Activated T-helper 1 cell treated with Interleukin-2 at 50 U/mL for 16 hours (primary cell): ENCODE measurements at regions not wholly inside any gene's neighbourhood (a gene's known extent, or its start where the extent isn't known, plus 50 kb on each side); places are given as distances from the start of the nearest gene placed in this dataset.

Experiments used
- DNase-seq: peaks from one replicate; pipeline ENCODE4 v3.0.0-alpha.2; 2020; ENCODE audit warnings: low read depth

DNA sequence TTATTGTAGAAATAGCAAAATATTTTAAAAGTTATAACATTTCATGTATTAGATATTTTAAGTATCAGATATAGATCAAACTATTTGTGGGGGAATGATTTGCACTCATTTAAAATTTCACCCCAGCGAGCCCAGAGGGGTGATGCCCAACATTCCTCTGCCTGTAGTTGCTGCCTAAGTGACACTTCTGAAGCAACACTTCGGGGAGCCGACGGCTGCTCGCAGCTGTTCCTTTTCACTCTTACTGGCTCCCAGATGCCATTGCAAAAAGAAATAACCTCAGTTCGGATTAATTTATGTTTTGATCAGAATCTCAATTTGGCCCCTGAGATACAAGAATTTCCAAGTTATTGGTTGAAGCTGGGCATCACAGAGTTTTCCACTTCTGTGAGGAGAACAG, 603.8 kb downstream of the PLCL1 start:
- no peak for DNase-seq

DNA sequence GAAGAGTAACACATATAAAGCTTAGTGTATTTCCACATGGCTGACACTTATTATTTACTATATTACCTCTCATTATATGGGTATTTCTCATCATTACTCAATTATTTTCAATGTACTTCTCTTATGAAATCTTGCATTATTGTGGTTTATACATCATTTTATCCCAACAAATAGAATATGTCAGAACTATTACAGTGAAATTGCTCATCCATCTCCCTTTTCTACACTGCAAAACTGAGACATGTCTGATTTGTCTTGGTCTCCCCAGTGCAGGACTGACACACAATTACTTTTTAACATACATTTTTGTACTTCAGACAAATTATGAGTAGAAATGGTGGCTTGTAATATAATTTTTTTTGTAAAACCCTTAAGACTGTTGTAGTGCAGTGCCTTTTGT, 600.9 kb downstream of the PLCL1 start:
- DNase-seq = no peak

DNA sequence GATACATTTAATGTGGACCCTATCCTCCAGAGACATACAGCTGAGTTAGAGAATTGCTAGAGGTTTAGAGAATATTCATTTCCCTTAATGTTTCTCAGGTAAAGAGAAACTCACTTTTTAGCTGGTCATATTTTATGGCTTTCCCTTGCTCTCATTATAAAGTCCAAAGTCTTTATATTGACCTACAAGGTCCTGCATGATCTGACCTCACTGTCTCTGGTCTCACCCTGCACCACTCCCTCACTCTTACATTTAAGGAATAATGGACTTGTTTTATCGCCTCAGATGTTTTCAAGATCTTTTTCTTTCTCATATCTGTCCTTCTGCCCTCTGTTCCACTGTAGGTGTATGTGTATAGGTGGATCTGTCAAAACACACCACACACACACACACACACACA, 597.3 kb downstream of the PLCL1 start:
- no peak for DNase-seq

DNA sequence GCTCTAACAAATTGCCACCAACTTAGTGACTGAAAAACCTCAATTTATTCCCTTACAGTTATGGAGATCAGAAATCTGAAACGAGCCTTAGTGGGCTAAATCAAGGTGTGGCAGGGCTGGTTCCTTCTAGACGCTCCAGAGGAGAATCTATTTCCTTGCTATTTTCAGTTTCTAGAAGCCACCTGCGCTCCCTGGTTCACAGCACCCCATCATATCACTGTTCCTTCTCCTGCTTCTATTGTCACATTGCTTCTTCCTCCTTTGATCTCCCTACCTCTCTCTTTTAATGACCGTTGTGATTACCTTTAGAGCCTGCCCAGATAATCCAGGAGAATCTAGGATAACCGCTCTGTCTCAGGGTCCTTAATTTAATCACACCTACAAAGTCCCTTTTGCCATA, 596.6 kb downstream of the PLCL1 start:
- DNase-seq = no peak

DNA sequence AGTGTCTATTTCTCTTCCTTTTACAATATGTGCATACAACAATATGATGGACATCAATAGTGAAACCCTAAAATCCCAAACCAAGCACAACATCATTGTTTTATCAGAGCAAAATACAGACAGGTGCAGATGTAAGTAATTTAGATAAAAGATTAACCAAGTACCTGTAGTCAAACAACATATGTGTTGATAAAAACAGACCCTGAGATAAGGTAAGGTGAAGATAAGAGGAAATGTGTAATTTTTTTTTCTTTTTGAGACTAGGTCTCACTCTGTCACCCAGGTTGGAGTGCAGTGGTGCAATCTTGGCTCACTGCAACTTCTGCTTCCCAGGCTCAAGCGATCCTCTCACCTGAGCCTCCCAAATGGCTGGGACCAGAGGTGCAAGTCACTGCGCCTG, 589.8 kb downstream of the PLCL1 start:
- no peak for DNase-seq

DNA sequence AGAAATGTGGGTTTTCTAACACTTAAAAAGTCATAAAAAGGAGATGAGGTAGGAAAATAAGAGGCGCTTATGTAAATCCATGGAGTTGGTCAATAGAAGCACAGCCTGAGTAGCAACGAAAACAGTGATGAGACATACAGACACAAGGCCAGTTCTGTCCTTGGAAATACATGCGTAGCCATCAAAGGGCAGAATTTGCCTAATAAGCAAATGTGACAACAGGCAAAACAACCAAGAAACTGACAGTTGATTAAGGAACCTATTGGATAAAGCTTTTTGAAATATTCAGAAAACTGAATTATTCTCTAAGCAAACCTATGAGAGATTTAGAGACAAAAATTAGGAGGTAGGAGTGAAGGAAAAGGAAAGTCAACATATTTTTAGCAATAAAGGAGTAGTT, 586.3 kb downstream of the PLCL1 start:
- DNase-seq = no peak

DNA sequence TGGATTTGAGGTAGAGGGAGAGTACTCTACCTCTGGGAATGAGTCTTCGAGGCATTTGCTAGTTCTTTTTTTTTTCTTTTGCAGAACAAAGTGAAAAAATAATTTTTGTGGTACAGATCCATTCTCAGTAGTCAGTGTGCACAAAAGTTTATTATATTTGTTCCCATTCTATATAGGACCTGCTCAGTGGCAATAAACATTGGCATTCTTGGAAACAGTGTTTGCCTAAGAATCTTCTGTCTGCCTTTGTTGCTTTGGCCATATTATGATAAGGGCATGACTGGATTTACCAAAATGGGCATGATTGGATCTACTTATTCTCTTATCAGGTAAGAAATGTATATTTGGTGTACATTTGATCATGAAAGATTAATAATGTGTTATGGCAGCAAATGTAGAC, 583.3 kb downstream of the PLCL1 start:
- no peak for DNase-seq

DNA sequence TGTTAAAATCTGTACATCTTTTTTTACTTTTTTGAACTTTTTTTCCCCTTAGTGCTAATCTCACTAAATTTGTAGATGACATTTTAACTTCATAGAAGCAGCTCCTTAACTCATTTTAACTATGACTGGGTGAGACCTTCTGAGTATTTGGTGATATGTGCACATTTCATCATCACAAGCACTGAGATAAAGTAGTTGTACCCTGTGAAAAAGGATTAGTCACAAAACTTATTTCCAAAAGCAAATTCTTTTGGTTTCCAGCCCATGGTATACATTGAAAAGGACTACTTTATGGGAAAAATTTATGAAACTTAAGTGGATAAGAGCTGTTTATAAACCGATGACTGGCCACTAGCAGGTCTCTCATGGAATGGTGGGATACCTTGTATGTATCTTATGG, 581.5 kb downstream of the PLCL1 start:
- DNase-seq = no peak

DNA sequence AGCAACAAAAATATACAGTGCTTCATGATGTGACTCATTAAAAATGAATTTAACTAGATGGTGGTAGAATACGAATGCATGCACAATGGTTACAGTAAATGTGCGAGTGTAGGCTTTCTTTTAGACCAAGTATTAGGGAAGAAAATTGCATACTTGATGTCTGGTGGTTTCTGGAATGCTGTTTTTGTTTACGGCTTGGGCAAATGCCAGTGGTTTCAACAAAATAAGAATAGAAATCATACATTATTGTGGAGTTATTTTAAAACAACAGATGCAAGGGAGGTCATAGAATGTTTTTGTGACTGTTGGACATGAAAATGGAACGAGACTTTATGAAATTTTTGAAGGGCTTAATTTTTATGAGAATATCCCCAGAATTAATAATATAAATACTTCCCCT, 580.9 kb downstream of the PLCL1 start:
- no peak for DNase-seq

DNA sequence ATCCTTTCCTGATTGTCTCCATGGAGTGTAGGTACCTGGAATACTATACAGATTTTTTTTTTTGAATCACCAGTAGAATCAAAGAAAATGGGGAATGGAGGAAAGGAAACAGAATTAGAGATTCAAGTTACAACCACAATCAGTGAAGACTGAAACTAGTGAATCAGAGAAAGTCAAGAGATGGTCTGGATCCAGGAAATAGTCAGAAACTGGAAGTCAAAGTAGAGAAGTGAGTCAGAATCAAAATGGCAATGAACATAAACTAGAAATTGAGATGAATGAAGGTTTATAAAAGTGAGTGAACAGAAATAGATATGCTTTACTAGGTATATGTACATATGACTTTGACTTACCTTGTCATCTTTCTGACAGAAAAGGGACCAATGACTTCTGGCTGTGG, 579.0 kb downstream of the PLCL1 start:
- DNase-seq = no peak

DNA sequence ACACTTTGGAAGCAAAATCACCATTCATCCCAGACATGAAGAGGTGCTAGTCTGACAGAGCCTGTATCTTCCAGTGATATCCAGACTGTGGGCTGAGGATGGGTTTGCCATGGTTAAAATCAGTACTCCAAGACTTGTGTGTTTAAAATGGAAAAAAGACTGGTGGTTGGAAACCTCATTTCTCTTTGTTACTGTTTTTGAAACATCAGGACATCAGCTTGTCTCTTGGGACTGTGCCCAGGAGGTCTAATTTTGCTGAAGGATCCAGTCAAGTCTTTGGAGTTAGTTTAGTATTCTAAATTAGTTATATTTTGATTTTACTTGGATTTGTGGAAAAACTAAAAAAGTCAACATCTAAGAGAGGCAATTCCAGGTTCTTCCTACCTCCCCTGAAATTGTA, 578.4 kb downstream of the PLCL1 start:
- no peak for DNase-seq

DNA sequence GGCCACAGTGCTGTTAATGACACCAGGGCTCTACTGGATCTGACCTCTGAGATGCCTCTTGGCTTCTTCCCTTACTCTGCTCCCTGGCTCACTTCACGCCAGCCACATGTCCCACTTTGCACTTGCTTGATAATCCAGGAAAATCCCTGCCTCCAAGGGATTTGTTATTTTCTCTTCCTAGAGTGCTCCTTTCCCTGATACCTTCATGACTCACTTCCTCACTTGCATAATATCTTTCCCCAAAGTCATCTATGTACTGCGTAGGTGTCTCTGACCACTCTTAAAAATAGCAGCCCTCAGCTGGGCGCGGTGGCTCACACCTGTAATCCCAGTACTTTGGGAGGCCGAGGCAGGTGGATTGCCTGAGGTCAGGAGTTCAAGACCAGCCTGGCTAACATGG, 572.3 kb downstream of the PLCL1 start:
- no peak for DNase-seq

DNA sequence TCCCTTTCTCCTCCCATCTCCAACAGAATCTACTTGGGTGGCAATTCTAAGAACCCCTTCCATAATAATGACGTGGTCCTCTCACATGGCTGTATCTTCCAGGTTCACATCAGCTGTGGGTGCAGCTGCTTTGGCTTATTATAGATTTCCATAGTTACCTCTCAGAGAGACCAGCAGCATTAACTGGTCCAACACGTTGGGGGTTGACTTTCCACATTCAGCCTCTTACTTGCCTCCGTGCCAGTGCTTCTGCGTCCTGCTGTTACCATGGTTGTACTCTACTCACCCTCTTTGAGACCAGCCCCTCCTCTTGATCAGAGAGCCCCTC, 570.7 kb downstream of the PLCL1 start:
- no peak for DNase-seq

DNA sequence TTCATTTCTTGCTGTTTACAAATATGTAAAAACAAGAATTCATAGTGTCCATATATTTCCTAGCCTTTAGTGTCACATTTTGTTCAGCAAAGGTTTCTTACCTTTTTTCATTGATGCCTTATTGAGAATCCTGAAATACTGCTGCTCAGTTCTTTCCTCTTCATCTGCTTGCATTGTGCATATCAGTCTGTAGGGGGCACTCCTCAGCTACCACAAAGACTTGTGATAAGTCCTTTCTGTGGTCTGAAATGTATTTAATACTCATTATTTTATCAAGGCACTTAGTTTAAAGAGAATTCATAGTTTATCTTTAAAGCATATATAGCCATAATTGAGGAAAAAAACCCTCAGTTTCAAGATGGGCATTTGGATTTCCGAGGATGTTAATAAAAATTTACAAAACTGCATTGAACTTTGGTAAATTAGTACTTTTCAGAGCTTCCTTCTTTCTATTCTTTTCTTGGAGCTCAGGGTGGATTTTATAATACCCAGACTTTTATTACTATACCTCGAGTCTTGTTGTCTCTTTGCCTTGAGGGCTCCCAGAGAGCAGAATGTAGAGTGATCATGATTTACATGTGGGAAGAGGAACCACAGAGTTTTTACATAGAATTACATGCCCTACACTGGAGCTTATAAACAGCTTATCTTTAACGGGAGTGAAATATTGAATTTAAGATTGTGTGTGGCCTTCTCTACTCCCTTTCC, 570.1 kb downstream of the PLCL1 start:
- DNase-seq = no peak

DNA sequence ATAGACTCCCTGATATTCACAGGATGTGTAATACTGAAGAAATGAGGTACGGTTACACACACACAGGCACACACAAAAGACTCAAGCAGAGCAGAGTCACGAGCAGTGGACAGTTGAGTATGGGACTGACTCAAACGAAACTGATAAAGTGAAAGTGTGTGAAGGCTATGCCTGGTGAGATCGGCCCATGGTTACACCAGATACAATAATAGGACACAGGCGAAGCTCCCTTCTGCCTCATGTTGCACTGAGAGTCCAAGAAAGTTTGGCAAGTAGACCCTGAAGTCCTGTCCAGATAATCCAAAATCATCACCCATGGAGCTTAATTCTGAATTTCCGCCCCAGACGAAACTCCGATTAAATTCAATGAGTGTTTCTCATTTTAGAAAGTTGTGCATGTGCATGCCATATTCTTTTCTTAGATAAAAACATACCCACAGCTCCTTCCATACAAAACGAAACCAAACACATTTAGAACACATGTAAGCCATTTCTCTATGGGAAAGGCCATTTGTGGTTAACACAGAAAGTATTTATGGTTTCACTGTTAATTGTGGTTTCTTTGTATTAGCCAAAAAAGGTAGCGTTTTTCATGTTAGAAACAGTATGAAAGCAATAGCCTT, 567.6 kb downstream of the PLCL1 start:
- no peak for DNase-seq

DNA sequence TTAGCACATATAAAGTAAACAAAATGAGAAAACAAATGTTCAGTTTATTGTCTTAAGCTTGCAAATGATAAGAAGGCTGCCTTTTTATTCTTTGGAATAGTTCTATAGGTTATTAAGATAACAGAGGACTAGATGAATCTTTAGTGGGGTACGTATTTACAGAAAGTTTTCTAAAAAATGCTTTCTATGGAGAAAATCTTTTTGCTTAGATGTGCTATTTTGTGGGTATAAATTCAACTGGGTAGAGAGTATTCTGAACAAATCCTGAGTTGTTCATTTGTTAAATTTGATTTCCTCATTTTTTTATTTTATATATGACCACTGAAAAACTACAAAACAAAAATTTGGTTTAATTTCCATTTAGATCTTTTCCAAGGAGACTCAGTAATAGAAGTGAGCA, 566.9 kb downstream of the PLCL1 start:
- DNase-seq = no peak

DNA sequence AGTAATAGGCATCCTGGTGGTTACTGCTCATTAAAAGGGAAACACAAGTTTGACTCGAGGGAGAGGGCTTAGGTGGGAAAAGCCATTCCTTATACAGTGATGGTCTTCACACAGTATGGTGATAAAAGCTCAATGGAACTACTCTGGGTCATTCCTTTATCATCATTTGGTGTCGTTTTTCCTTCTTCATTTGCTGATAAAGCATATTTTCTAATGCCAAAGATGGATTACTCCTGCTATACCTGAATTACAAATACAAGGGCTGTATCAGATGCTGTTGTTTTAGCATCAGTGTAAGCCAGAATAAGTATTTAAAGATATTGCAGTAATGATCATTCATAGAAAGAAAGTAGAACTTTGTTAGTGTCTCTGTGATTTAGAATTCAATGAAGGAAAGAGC, 563.7 kb downstream of the PLCL1 start:
- no peak for DNase-seq

DNA sequence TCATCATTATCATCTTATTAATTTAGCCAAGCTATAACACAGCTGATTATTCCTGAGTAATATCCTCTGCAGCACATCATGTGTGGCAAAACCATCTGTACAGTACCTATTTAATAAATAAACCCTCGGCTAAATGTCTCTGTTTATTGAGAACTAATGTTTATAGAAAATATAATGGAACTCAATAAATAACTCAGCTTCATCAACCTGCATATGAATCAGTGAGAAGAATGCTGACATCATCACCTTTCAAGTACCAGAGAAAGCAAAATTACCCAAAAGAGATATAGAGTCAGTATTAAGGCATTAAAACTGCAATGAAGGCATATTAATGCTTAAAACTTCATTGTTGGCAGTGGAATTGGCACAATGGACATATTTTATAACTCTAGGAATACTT, 558.3 kb downstream of the PLCL1 start:
- no peak for DNase-seq

DNA sequence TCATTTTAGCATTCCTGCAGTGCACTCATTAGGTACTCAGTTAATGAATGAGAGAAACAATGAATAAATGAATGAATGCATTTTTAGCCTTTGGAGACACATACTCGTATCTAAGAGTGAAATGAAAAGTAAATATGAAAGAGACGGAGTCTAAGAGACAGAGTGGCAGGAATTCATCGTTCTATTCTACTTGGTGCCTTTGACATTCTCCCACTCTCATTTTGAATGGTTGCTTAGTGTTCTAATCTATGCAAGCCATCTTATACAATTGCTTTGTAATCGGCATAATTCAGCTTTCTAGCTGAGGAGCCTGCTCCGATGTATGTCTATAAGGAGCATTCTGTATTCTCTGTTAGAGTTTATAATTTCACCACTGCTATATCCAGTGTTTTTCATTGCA, 554.9 kb downstream of the PLCL1 start:
- DNase-seq = no peak

DNA sequence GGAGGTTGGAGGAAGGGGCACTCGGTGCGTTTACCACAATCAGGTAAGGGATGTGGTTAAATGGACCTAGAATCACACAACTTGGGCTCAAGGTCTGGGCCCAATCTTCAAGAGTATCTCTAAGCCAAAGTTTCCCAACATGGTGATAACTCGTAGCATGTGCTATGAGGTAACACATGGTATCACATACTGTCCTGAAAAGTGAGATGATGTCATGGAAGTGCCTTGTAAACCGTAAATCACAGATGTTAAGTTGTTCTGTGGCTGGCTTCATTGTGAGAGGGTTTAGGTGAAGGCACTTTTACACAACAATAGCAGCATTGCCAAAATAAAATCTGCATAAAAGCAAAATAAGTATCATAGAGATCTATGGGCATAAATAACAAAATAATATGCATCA, 551.8 kb downstream of the PLCL1 start:
- DNase-seq = no peak

DNA sequence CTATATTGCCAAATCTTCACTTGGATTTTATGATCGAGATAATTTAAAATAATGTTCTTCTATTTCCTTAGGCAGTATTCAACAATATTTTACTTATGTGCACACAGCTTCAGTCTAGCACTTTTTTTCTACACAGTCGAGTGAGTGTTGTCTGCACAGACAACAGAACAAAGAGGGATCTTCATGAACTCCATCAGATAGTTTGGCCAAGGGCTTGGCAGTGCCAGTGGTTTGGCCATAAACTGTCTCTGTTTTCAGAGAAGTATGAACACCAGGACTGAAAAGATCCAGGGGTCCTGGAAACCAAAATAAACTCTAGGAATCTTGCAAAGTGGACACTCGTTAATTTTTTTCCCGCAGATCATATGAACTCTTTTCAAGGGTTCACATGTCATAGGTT, 547.3 kb downstream of the PLCL1 start:
- no peak for DNase-seq

DNA sequence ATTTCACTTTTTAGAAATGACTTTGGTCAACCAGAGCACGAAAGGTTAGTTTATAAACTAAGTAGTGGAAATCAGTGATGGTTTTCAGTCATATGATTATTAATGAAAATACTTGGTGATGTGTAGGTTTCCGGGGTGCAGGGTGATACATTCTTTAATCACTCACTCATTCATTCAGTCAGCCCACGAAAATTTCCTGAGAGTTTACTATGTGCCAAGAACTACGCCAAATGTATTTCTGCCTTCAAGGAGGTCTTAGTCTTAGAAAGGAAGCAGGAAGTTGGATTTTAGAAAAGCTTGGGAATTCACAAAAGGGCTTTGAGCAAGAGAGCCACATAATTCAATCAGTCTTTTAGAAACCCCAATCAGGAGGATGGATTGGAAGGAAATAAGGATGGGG, 543.6 kb downstream of the PLCL1 start:
- no peak for DNase-seq

DNA sequence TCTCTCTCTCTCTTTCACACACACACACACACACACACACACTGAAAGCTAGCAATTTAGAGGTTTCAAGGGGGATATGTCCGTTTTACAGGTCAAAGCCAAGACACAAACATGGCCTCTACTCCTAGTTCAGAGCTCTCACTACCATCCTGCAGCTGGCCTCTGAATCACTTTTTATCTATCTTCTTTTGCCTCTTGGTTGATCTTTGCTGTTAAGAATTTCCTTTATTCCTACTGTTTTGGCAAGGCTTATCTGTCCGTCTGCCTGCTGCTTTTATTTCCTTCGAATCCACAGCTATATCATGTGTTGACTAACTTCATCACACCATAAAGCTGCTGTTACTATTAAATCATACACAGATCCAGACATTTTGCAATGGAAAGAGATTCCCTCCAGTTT, 543.0 kb downstream of the PLCL1 start:
- DNase-seq = no peak

DNA sequence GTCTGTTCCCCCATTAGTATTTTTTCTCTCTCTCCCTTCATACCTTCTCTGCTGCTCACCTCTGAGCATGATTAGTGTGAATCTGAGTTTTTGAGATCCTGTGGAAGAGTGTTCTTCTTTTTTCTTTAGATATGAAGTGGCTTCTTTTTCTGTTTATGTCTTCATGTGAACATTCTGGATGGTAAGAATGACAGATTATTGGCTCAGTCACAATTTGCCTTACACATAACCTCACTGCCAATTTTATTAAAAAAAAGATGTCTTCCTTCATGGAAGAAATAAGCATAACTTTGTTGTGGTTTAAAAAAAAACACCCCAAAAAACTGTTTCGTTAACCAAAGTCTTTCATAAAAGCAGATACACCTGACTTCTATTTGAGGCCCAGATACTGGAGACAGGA, 539.1 kb downstream of the PLCL1 start:
- DNase-seq = no peak

DNA sequence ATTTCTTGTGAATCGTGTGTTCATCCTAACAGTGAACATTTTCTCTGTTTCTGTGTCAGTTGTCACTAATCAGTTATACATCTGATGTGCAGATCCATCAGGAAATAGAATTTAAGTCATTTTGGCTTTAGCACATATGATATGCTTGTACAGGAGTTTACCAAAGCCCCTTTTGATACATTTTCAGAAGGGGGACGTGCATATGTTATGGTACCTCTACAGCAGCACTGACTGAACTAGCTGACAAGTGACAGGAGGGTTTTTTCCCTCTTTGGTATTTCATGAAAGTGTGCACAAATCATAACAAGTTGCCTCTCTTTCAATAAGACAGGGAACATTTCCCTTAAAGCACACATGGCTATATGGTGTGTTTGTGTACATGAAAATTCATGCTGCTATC, 536.5 kb downstream of the PLCL1 start:
- DNase-seq = no peak
